HG03520 (cell line): ENCODE measurements at regions not wholly inside any gene's neighbourhood (a gene's known extent, or its start where the extent isn't known, plus 50 kb on each side); places are given as distances from the start of the nearest gene placed in this dataset.
"Not testable (repeated sequence)": the region's sequence is repeated elsewhere in the genome, so short reads cannot be mapped to it uniquely, and the experiment has no call there.

ENCODE experiments used
- ATAC-seq: cut with Tn5 transposase; IDR thresholded peaks from one replicate; pipeline ENCODE4 v1.9.1; 2021; ENCODE audit warnings: mild to moderate bottlenecking, moderate library complexity; ENCODE audit not compliant: unreplicated experiment

- no peak for ATAC-seq
Measured at GRCh38 chr3:193922034-193922774, 213.7 kb upstream of the HES1 start.

DNA sequence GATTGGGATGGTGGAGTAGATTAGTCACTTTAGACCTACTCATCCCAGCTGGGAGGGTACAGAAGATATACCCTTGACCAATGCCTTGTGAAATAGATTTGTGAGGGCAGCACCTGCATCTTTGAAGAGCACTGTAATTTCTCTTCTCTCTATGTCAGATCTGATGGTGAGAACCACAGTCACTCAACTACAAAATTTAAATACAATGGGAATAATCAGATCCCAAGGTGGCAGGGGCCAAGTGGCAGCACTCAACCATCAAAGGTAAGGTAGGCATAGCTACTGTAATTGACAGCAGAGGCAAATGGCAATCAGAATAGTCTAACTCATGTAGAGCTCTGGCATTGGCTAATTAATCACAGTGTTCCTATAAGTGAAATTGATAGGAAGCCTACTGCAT is 212.0 kb upstream of the HES1 start:
- ATAC-seq: not testable (repeated sequence)

DNA sequence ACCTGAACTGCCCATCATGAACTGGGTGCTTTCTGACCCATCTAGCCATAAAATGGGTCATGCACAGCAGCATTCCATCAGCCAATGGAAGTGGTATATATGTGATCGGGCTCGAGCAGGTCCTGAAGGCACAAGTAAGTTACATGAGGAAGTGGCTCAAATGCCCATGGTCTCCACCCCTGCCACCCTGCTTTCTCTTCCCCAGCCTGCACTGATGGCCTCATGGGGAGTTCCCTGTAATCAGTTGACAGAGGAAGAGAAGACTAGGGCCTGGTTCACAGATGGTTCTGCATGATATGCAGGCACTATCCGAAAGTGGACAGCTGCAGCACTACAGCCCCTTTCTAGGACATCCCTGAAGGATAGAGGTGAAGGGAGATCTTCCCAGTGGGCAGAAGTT is 209.9 kb upstream of the HES1 start:
- ATAC-seq: not testable (repeated sequence)

- ATAC-seq: not testable (repeated sequence)
Measured at GRCh38 chr3:193927413-193928206, 208.3 kb upstream of the HES1 start.

DNA sequence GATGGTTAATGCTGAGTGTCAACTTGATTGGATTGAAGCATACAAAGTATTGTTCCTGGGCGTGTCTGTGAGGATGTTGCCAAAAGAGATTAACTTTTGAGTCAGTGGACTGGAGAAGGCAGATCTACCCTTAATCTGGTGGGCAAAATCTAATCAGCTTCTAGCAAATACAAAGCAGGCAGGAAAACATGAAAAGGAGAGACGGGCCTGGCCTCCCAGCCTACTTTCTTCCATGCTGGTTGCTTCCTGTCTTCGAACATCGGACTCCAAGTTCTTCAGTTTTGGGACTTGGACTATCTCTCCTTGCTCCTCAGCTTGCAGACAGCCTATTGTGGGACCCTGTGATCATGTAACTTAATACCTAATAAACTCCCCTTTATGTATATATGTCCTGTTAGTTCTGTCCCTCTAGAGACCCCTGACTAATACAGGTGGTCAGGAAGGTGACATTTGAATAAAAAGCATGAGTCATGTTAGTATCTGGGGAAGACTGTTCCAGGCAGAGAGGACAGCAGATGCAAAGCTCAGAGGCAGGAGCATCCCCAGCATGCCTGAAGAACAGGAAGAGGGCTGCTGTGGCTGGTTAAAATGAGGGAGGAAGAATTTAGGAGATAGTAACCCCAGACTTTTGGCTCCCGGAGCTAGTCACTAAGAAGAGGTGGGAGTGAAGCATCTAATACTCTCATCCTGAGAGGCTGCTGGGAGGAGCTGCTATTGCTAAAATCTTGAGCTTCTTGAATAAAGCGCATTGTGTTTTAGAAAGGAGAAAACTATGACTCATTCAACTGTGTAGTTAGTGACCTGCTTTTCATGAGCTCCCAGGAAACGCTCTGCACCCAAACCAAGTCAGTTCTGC is 207.4 kb upstream of the HES1 start:
- ATAC-seq: no peak

DNA sequence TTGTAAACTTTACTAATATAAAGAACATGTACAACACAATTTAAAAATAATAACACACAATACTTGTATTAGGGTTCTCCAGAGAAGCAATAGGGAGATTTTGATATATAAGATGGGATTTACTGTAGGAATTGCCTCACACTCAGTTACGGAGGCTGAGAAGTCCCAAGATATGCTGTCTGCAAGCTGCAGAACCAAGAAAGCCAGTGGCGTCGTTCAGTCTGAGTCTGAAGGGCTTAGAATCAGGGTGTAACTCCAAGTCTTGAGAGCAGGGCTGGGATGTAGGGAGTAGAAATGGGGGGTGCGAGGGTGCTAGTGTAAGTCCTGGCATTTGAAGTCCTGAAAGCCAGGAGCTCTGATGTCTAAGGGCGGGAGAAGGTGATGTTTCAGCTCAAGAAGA is 206.6 kb upstream of the HES1 start:
- no peak for ATAC-seq

- no peak for ATAC-seq
Measured at GRCh38 chr3:193929921-193930646, 205.9 kb upstream of the HES1 start.

GRCh38 chr3:193932136-193932535 is 203.8 kb upstream of the HES1 start:
- ATAC-seq: no peak

GRCh38 chr3:193932576-193932975 is 203.4 kb upstream of the HES1 start:
- no peak for ATAC-seq

- ATAC-seq: no peak
Measured at GRCh38 chr3:193933451-193933850, 202.5 kb upstream of the HES1 start.

- no peak for ATAC-seq
Measured at GRCh38 chr3:193935916-193936315, 200.0 kb upstream of the HES1 start.

DNA sequence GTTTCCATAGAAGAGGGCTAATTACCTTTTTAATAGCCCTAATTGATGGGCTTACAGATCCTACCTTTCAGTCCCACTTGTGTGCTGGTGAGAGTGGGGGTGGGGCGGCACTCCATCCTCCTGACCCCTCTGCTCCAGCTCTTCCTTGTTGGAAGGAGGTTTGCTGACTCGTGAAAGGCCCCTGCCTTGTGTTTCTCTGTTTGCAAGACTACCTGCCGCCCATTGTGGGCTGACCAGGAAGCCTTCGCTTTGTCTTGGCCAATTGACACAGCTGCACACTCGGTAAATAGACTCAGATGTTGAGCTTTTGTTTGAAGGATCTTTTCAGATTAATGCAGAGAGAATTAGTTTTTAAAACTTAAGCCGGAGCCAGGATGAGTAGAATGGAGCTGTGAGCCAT is 197.3 kb upstream of the HES1 start:
- ATAC-seq: no peak

DNA sequence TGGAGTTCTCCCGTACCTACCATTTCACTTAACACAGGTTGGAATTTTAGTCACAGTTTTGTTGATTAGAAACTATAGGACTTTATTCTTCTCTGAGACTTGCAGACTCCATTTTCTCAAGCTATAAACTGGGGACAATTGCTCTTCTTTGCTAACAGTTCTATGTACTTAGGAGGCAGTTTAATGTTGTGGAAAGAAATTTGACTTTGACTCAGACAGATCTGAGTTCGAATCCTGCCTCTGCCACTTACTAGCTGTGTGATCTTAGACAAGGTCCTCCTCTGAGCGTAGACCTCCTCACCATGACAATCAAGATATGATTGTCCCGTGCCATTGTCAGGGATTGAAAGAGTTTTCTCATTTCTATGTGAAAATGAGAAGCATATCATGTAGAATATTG is 196.4 kb upstream of the HES1 start:
- ATAC-seq: no peak

GRCh38 chr3:193940526-193940925 is 195.4 kb upstream of the HES1 start:
- ATAC-seq: no peak

GRCh38 chr3:193941486-193941885 is 194.5 kb upstream of the HES1 start:
- no peak for ATAC-seq

DNA sequence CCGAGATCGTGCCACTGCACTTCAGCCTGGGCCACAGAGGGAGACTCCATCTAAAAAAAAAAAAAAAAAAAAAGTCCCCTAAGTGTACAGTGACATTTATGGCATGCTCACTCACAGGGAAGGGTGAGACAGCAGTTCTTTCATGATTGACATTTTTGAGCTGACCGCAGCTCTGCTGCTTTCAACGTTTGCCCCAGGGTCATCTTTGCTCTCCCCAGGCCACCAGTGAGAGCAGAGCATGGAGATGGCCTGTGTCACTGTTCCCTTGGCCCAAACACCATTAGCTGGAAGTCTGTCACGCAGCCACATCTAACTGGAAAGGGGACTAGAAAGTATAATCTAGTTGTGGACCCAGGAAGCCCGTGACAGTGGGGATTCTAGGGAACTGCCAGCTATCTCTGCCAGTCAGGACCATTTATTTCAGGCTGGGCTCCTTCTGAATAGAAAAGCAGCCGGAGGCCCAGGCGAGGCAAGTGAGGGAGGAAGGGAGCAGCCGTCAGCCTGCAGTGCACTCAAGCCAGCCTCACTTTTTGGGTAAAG is 193.4 kb upstream of the HES1 start:
- no peak for ATAC-seq

DNA sequence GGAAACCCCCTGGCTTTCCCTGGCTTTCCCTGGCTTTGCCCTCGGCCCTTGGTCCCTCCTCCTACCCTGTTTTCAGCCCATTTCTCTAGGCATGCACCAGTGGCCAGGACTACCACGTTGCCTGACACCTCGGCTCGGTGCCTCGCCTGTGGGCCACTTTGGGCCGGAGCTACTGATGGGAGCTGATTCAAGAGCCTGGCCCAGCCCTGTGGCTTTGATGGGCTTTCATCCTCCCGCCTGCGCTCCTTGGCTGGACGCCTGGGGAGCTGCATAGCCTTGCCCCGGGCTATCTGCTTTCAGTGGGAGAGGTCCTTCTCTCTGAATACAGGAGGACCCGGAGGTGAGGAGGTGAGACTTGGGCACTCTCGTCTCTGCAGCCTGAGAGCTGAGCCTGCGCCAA is 192.7 kb upstream of the HES1 start:
- no peak for ATAC-seq

DNA sequence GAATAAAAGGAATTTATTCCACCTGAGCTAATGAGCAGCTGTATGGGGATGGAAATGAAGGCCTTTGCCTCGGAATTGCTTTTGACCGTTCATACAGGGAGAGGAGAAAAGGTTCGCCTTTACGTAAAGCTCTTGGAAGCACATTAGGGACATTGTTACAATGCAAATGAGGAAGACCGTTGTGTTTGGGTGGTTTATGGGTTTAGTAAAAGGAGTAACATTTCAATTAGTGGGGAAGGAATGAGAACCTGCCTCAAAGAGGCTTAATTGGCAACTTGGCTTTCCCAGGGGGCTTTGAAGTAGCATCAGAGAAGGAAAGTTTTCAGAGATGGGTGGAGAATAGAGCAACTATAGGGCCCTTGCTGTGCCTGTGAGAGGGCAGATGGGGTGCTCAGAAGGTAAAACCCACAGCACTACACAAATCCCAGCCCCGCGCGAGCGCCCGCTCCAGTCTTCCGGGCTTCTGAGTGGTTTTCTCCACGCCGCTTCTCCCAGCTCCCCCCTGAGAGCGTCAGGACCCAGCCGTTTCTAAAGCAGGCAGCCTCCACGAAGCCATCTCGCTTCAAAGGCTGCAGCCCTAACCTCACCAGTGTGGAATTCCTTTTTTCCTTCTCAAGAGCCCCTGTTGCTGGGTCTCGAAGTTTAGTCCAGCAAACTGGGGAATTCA is 192.0 kb upstream of the HES1 start:
- no peak for ATAC-seq

DNA sequence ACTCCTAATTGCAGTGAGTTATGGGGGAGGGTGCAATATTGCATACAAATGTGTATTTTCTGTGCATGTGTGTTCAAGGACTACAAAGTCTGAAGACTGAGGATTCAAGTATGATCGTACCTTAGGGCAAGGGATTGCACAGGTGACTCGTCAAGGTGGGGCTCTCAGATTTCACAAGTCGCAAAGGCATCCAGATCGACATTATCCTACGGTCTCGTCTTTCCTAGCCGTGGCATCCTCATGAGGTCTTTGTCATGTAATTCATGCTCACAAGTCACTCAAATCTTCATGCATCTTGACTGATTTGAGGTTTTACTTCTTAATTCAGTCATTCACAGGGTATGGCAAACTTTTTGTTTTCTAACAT is 191.4 kb upstream of the HES1 start:
- ATAC-seq: no peak

DNA sequence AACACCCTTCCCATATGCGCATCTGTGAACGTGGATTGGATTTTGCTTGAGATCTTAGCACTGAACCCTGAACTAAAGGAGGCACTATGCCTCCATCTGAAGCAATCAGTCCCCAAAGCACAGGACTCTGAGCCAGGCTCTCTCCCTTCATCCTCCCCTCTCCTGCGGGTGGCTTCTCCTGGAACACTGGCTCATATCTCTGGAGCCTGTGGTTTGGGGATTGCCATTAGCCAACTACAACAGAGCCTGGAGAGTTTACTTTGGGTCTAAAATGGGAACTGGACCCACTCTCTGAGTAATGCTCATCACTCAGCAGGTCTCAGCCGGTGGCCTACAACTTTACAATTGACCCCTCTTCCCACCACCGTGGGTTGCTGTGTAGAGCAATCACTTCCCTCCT is 190.8 kb upstream of the HES1 start:
- ATAC-seq: no peak
